AG04449 (cell line): ENCODE measurements at regions not wholly inside any gene's neighbourhood (a gene's known extent, or its start where the extent isn't known, plus 50 kb on each side); places are given as distances from the start of the nearest gene placed in this dataset.

Experiments
- CTCF ChIA-PET: fragments of 350-600 bp; formaldehyde crosslinking; extraction: SDS; loops from one replicate; lab custom pipeline; 2021; ENCODE audit warnings: antibody characterized with exemption; lab: Yijun Ruan, JAX
- POLR2A ChIA-PET: fragments of 400-600, 350-600 bp; formaldehyde crosslinking; extraction: SDS; loops from one replicate; lab custom pipeline; 2020; ENCODE audit warnings: antibody characterized with exemption, inconsistent platforms; lab: Yijun Ruan, JAX
- DNase-seq: peaks from one replicate; pipeline ENCODE4 v3.0.0-alpha.2; 2010; ENCODE audit warnings: low read depth, low spot score
- H3K4me3 ChIP-seq: 2 replicates; pipeline ENCODE4 v1.5.1; 2011; ENCODE audit warnings: low read depth, mild to moderate bottlenecking, control low read depth, low read length
- TF ChIP-seq, protein P1 (sequence below): IDR thresholded peaks from one replicate; pipeline ENCODE4 v1.5.1; 2011; ENCODE audit warnings: mild to moderate bottlenecking, moderate library complexity, low read length, control low read depth, inconsistent platforms; ENCODE audit not compliant: insufficient read depth; ENCODE audit errors: missing control alignments

DNA sequence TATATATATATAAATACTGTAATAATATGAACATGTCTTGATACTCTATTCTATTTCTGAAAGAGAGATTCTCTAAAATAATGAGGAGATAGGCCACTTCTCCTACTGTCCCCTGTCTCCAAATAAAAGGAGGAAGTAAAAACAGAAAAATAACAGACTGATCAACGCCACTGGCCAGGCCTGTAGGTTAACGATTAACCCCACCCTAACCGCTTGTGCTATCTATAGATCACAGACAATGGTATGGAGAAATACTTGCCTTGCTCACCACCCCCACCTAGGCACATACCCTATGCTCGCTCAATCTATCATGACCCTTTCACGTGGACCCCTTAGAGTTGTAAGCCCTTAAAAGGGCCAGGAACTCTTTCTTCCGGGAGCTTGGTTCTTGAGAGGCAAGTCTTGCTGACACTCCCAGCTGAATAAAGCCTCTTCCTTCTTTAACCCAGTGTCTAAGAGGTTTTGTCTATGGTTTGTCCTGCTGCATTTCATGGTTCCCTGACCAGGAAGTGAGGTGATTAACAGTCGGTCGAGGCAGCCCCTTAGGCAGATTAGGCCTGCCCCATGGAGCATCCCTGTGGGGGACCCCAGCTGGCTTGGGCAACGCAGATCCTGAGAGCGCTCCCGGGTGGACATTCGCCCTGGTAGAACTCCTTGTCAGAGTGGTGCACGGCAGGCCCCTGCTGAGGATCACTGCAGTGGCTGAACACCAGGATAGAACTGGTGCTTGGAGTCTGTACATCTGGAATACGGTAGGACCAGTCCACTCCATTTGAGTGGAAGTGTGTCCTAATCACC lies 521.8 kb upstream of the CNTN3 start:
- DNase-seq, result no peak
- CTCF ChIA-PET, result no interaction called here
- H3K4me3 ChIP-seq, result no peak overlapping the region
- POLR2A ChIA-PET, result no interaction called here
- TF ChIP-seq, protein P1, sequence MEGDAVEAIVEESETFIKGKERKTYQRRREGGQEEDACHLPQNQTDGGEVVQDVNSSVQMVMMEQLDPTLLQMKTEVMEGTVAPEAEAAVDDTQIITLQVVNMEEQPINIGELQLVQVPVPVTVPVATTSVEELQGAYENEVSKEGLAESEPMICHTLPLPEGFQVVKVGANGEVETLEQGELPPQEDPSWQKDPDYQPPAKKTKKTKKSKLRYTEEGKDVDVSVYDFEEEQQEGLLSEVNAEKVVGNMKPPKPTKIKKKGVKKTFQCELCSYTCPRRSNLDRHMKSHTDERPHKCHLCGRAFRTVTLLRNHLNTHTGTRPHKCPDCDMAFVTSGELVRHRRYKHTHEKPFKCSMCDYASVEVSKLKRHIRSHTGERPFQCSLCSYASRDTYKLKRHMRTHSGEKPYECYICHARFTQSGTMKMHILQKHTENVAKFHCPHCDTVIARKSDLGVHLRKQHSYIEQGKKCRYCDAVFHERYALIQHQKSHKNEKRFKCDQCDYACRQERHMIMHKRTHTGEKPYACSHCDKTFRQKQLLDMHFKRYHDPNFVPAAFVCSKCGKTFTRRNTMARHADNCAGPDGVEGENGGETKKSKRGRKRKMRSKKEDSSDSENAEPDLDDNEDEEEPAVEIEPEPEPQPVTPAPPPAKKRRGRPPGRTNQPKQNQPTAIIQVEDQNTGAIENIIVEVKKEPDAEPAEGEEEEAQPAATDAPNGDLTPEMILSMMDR, result no peak

DNA sequence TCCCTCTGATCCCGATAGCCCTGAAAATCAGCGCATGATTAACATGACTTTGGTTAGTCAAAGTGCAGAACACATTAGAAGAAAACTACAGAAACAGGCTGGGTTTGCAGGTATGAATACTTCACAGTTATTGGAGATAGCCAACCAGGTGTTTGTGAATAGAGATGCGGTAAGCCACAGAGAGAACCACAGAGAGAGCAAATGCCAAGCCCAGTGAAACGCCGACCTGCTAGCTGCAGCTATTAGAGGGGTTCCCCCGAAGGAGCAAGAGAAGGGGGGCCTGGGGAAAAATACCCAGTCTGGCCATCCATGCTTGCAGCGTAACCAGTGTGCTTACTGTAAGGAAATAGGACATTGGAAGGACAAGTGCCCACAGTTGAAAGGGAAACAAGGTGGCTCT lies 523.9 kb upstream of the CNTN3 start:
- TF ChIP-seq, protein P1, result no peak
- ChIA-PET POLR2A (no interaction called here), CTCF (no interaction called here)

DNA sequence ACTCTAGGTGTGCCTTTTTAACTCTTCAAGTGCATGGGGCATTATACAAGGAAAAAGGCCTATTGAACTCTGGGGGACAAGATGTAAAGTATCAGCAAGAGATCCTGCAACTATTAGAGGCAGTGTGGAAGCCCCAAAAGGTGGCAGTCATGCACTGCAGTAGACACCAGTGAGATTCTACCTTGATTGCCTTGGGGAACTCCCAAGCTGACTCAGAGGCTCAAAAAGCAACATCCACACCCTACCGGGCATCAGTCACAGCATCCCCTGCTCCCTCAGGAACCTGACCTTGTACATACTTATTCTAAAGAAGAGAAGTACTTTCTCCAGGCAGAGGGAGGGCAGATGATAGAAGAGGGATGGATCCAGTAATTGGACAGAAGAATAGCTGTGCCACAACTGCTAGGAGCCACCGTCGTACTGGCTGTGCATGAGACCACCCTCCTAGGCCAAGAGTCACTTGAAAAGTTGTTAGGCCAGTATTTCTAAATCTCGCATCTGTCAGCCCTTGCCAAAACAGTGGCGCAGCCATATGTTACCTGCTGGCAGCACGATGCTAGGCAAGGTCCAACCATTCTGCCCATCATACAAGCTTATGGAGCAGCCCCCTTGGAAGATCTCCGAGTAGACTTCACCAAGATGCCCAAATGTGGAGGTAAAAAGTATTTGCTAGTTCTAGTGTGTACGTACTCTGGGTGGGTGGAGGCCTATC lies 523.1 kb upstream of the FRG2C start:
- CTCF ChIA-PET, result no interaction called here
- no peak for DNase-seq
- POLR2A ChIA-PET, result no interaction called here
- TF ChIP-seq, protein P1, result no peak
- no peak overlapping the region for H3K4me3 ChIP-seq

More for the DNA sequence above, 523.9 kb upstream of the CNTN3 start:
- H3K4me3 ChIP-seq, result no peak overlapping the region
- no peak for DNase-seq

DNA sequence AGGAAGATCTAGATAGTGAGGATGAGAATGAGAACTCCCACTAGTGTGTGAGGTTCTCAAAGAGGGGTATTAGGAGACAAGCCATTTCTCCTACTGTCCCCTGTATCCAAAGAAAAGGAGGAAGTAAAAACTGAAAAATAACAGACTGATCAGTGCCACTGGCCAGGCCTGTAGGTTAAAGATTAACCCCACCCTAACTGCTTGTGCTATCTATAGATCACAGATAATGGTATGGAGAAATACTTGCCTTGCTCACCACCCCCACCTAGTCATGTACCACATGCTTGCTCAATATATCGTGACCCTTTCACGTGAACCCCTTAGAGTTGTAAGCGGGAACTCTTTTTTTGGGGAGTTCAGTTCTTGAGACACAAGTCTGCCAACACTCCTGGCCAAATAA lies 519.7 kb upstream of the FRG2C start:
- TF ChIP-seq, protein P1, result no peak
- no peak for DNase-seq
- no peak overlapping the region for H3K4me3 ChIP-seq
- ChIA-PET CTCF (no interaction called here), POLR2A (no interaction called here)

DNA sequence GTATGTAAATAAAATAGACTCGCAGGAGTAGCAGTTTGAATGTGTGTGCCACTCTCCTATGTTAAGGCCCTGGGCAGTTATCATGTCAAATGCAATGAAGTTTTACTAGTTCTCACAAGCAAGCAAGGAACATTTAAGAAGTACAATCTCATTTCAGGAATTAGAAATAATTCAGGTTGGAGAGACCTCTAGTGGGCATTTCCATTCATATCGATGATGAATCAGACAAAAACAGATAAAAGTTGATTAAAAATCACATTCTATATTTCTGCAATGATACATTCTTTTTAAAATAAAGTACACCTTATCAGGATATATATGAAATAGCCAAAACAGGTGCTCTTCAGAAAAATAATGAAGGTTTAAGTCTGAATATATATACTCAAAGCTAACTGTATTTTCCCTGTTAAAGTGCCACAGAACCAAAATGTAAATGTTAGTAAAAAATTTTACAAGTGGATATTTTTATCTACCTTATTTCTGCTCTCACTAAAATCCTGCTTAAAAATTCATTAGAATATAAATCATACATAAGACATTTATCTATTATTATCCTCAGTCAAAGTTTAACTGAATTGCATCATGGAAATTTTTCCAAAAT lies 492.4 kb upstream of the FRG2C start:
- TF ChIP-seq, protein P1, result no peak
- POLR2A ChIA-PET, result no interaction called here
- DNase-seq, result no peak
- CTCF ChIA-PET, result interaction anchor here (1.0 to 1.6 kb wide), 4 partner anchors 18 to 1304 kb away, joined by 3 to 6 read pairs (median 4); no protein-coding TSS in a partner anchor
- no peak overlapping the region for H3K4me3 ChIP-seq

DNA sequence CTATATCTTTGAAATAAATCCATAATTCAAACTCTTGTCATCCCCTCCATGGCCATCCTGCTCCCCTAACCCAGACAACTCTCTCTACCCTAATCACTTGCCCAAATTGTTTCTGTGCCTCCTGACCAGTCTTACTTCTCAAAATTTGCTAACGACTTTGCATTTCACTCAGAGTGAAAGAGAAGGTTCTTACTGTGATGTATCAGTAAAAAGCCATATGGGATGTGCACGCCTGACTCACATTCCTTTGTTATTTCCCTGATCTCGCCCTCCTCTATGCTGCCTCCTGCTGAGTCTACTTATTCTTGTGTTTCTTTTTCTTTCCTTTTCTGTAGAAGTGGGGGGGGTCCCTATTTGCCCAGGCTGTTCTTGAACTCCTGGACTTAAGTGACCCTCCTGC lies 487.2 kb upstream of the FRG2C start:
- TF ChIP-seq, protein P1, result no peak
- no peak for DNase-seq
- POLR2A ChIA-PET, result no interaction called here
- CTCF ChIA-PET, result interaction anchor here (0.6 to 1.0 kb wide), 2 partner anchors 1136 to 1154 kb away, joined by 3 read pairs; no protein-coding TSS in a partner anchor
- no peak overlapping the region for H3K4me3 ChIP-seq
